Loucy (cell line): ENCODE measurements at regions not wholly inside any gene's neighbourhood (a gene's known extent, or its start where the extent isn't known, plus 50 kb on each side); places are given as distances from the start of the nearest gene placed in this dataset.
"Not testable (repeated sequence)": the region's sequence is repeated elsewhere in the genome, so short reads cannot be mapped to it uniquely, and the experiment has no call there.

Experiments used
- H2AFZ ChIP-seq: fragments of 200-600 bp; sonication (generic); 2 replicates; pipeline ENCODE4 v1.6.0; 2016; ENCODE audit warnings: antibody characterized with exemption, mild to moderate bottlenecking, low read length, moderate library complexity
- H3F3A ChIP-seq: fragments of 200-600 bp; 2 replicates; pipeline ENCODE4 v1.6.0; 2016; ENCODE audit warnings: antibody characterized with exemption, low read depth, mild to moderate bottlenecking
- H3K27me3 ChIP-seq: fragments of 200-600 bp; sonication (generic); 2 replicates; pipeline ENCODE4 v1.6.1; 2014; ENCODE audit warnings: low read length, mild to moderate bottlenecking; ENCODE audit not compliant: insufficient read depth, poor library complexity, severe bottlenecking
- H3K36me3 ChIP-seq: fragments of 200-600 bp; sonication (generic); 2 replicates; pipeline ENCODE4 v1.6.1; 2016; ENCODE audit warnings: low read length; ENCODE audit not compliant: insufficient read depth
- H3K4me1 ChIP-seq: fragments of 200-600 bp; sonication (generic); 2 replicates; pipeline ENCODE4 v1.5.1; 2014; ENCODE audit warnings: low read length, mild to moderate bottlenecking; ENCODE audit not compliant: insufficient read depth, poor library complexity, severe bottlenecking
- H3K4me2 ChIP-seq: fragments of 200-600 bp; sonication (generic); 2 replicates; pipeline ENCODE4 v1.6.0; 2014; ENCODE audit warnings: antibody characterized with exemption, low read length, low read depth, mild to moderate bottlenecking; ENCODE audit not compliant: poor library complexity, severe bottlenecking
- H3K4me3 ChIP-seq: fragments of 200-600 bp; sonication (generic); 2 replicates; pipeline ENCODE4 v1.5.1; 2014; ENCODE audit warnings: low read length, mild to moderate bottlenecking, mixed read lengths; ENCODE audit not compliant: poor library complexity, severe bottlenecking
- H3K79me2 ChIP-seq: fragments of 200-600 bp; sonication (generic); 2 replicates; pipeline ENCODE4 v1.6.1; 2014; ENCODE audit warnings: low read length; ENCODE audit not compliant: insufficient read depth
- H3K9ac ChIP-seq: fragments of 200-600 bp; sonication (generic); 2 replicates; pipeline ENCODE4 v1.6.0; 2014; ENCODE audit warnings: mild to moderate bottlenecking, low read depth, low read length, moderate library complexity; ENCODE audit not compliant: poor library complexity, severe bottlenecking
- H3K9me2 ChIP-seq: fragments of 200-600 bp; sonication (generic); replicated peaks from 2 replicates; pipeline ENCODE4 v1.6.1; 2016; ENCODE audit warnings: low read depth, low read length, mixed read lengths
- H3K9me3 ChIP-seq: fragments of 200-600 bp; sonication (generic); 2 replicates; pipeline ENCODE4 v1.6.1; 2014; ENCODE audit warnings: mild to moderate bottlenecking, antibody characterized with exemption, low read length, low read depth; ENCODE audit not compliant: insufficient read depth
- H4K20me1 ChIP-seq: fragments of 200-600 bp; sonication (generic); 2 replicates; pipeline ENCODE4 v1.6.0; 2014; ENCODE audit warnings: antibody characterized with exemption, low read length, mild to moderate bottlenecking; ENCODE audit not compliant: insufficient read depth, poor library complexity, severe bottlenecking
- CTCF ChIP-seq: fragments of 200-600 bp; sonication (generic); conservative IDR thresholded peaks from 2 replicates; pipeline ENCODE4 v1.5.1; 2014; ENCODE audit warnings: mild to moderate bottlenecking, antibody characterized with exemption, low read length
- EZH2phosphoT487 ChIP-seq: fragments of 200-600 bp; IDR thresholded peaks from 2 replicates; pipeline ENCODE4 v1.6.1; 2018; ENCODE audit warnings: antibody characterized with exemption, mild to moderate bottlenecking, moderate library complexity, borderline replicate concordance

GRCh38 chr11:97764605-97765004 is 1256.1 kb upstream of the CNTN5 start:
- TF ChIP-seq CTCF (no peak), EZH2phosphoT487 (no peak)
- no peaks in the 10 kb centered on the region for H4K20me1 ChIP-seq
- H3K4me3 ChIP-seq: no peak overlapping the region
- no peaks in the 10 kb centered on the region for H3K9me3 ChIP-seq
- no peaks in the 10 kb centered on the region for H3F3A ChIP-seq
- no peaks in the 10 kb centered on the region for H3K27me3 ChIP-seq
- H3K4me1 ChIP-seq: no peaks in the 10 kb centered on the region
- H3K79me2 ChIP-seq: no peaks in the 10 kb centered on the region
- no peaks in the 10 kb centered on the region for H3K36me3 ChIP-seq
- H3K4me2 ChIP-seq: no peak overlapping the region
- H3K9me2 ChIP-seq: no peaks in the 10 kb centered on the region
- H3K9ac ChIP-seq: no peak overlapping the region
- H2AFZ ChIP-seq: no peak overlapping the region

GRCh38 chr11:97770570-97770969 is 1250.2 kb upstream of the CNTN5 start:
- Histone ChIP-seq H3K9me2 (no peaks in the 10 kb centered on the region), H3K4me2 (no peak overlapping the region), H3K9ac (no peak overlapping the region), H4K20me1 (no peaks in the 10 kb centered on the region), H3K79me2 (no peaks in the 10 kb centered on the region), H3K4me1 (no peaks in the 10 kb centered on the region), H3K36me3 (no peaks in the 10 kb centered on the region), H3K4me3 (no peak overlapping the region), H3K9me3 (no peaks in the 10 kb centered on the region), H2AFZ (no peak overlapping the region), H3F3A (no peaks in the 10 kb centered on the region), H3K27me3 (no peaks in the 10 kb centered on the region)
- TF ChIP-seq EZH2phosphoT487: no peak
- no peak for TF ChIP-seq CTCF

GRCh38 chr11:97772705-97773104 is 1248.0 kb upstream of the CNTN5 start:
- H3K79me2 ChIP-seq: no peaks in the 10 kb centered on the region
- no peak for TF ChIP-seq EZH2phosphoT487
- TF ChIP-seq CTCF: no peak
- H3K27me3 ChIP-seq: no peaks in the 10 kb centered on the region
- H3K36me3 ChIP-seq: no peaks in the 10 kb centered on the region
- no peaks in the 10 kb centered on the region for H4K20me1 ChIP-seq
- H3K9me2 ChIP-seq: no peaks in the 10 kb centered on the region
- no peak overlapping the region for H2AFZ ChIP-seq
- H3K4me2 ChIP-seq: no peak overlapping the region
- H3K4me3 ChIP-seq: no peak overlapping the region
- no peaks in the 10 kb centered on the region for H3K4me1 ChIP-seq
- no peaks in the 10 kb centered on the region for H3F3A ChIP-seq
- no peaks in the 10 kb centered on the region for H3K9me3 ChIP-seq
- H3K9ac ChIP-seq: no peak overlapping the region

GRCh38 chr11:97784388-97784787 is 1236.4 kb upstream of the CNTN5 start:
- not testable (repeated sequence) for H3K79me2 ChIP-seq, H3K4me1 ChIP-seq

More at GRCh38 chr11:97784388-97784787, 1236.4 kb upstream of the CNTN5 start:
- H4K20me1 ChIP-seq, H3K4me2 ChIP-seq, H3K9me3 ChIP-seq, H3K4me3 ChIP-seq, H3K27me3 ChIP-seq, H2AFZ ChIP-seq, H3F3A ChIP-seq, H3K9me2 ChIP-seq, H3K36me3 ChIP-seq, H3K9ac ChIP-seq: not testable (repeated sequence)
